SHP77 (cell line): ENCODE measurements at regions not wholly inside any gene's neighbourhood (a gene's known extent, or its start where the extent isn't known, plus 50 kb on each side); places are given as distances from the start of the nearest gene placed in this dataset.
A peak's percentile ranks its signal among the peaks of the same experiment; 100 is the strongest.

ENCODE experiments used
- DNase-seq, 2 experiments: peaks; one replicate each; lab custom pipeline; 2025; lab: John Stamatoyannopoulos, UW

- DNase-seq: peak in 1 of 2 experiments; percentile 5
These were observed 271.5 kb upstream of the COL8A1 start for GRCh38 chr3:99366663-99367429.

- DNase-seq: no peak
These were observed 272.4 kb upstream of the COL8A1 start for GRCh38 chr3:99365979-99366378.

GRCh38 chr3:99365396-99365795 lies 273.0 kb upstream of the COL8A1 start:
- no peak for DNase-seq

- DNase-seq: no peak
These were observed 281.3 kb upstream of the COL8A1 start for GRCh38 chr3:99357131-99357530.

GRCh38 chr3:99356696-99357095 lies 281.7 kb upstream of the COL8A1 start:
- no peak for DNase-seq

- no peak for DNase-seq
These were observed 282.9 kb upstream of the COL8A1 start for GRCh38 chr3:99355465-99355864.

GRCh38 chr3:99352811-99353210 lies 285.6 kb upstream of the COL8A1 start:
- no peak for DNase-seq

GRCh38 chr3:99351122-99351521 lies 287.3 kb upstream of the COL8A1 start:
- no peak for DNase-seq

GRCh38 chr3:99348451-99348850 lies 289.9 kb upstream of the COL8A1 start:
- DNase-seq: no peak

- DNase-seq: no peak
These were observed 294.2 kb upstream of the COL8A1 start for GRCh38 chr3:99344216-99344615.

GRCh38 chr3:99342383-99342782 lies 296.0 kb upstream of the COL8A1 start:
- DNase-seq: no peak

- no peak for DNase-seq
These were observed 299.2 kb upstream of the COL8A1 start for GRCh38 chr3:99339222-99339621.

GRCh38 chr3:99332718-99333117 lies 305.7 kb upstream of the COL8A1 start:
- no peak for DNase-seq

GRCh38 chr3:99332276-99332675 lies 306.1 kb upstream of the COL8A1 start:
- no peak for DNase-seq

GRCh38 chr3:99330924-99331532 lies 307.4 kb upstream of the COL8A1 start:
- DNase-seq: no peak

- DNase-seq: no peak
These were observed 308.1 kb upstream of the COL8A1 start for GRCh38 chr3:99330281-99330680.

GRCh38 chr3:99325402-99325801 lies 313.0 kb upstream of the COL8A1 start:
- peak; percentile 14 to 21 for DNase-seq

GRCh38 chr3:99324636-99325203 lies 313.7 kb upstream of the COL8A1 start:
- peak; percentile 66 for DNase-seq

- no peak for DNase-seq
These were observed 314.5 kb upstream of the COL8A1 start for GRCh38 chr3:99323940-99324339.

- DNase-seq: no peak
These were observed 315.8 kb upstream of the COL8A1 start for GRCh38 chr3:99322551-99322950.

- no peak for DNase-seq
These were observed 317.1 kb upstream of the COL8A1 start for GRCh38 chr3:99321261-99321660.

- no peak for DNase-seq
These were observed 318.4 kb upstream of the COL8A1 start for GRCh38 chr3:99319961-99320360.

GRCh38 chr3:99319450-99319849 lies 318.9 kb upstream of the COL8A1 start:
- DNase-seq: no peak
